Omental fat pad (tissue), 3 donors: ENCODE measurements at regions not wholly inside any gene's neighbourhood (a gene's known extent, or its start where the extent isn't known, plus 50 kb on each side); places are given as distances from the start of the nearest gene placed in this dataset.

ENCODE experiments used
- ATAC-seq: fragments of 150-250 bp; one replicate; pipeline ENCODE4 v1.9.1; 2016; ENCODE audit warnings: mild to moderate bottlenecking, moderate library complexity; ENCODE audit not compliant: low FRiP score
- DNase-seq: peaks from one replicate; pipeline ENCODE4 v3.0.0-alpha.2; 2019; ENCODE audit warnings: low spot score
- TF ChIP-seq, protein P1 (sequence below), 3 donors: fragments of 450-650 bp; IDR thresholded peaks; one replicate each; pipeline ENCODE4 v1.5.1; 2016 to 2017; ENCODE audit warnings: antibody characterized with exemption in 3 of 3, mild to moderate bottlenecking in 3 of 3, moderate library complexity in 2 of 3

DNA sequence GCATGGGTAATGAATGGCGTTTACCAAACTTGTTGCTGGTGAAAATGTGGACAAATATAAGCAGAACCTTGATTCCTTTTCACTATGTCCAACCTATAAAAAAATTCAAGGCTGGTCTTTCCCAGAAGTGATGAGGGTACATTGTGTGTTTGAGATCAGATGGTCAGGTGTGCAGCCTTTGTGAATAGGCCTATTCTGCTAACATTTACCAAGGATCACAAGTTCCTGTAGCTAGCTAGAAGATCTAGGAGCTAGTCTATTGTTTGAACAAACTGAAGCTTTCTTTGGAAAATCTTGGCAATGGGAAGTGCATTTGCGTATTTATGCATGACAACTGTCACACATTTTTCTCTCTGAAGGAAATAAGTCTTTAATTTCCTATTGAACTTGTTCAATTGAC is 489.6 kb downstream of the KLF5 start:
- DNase-seq = no peak
- no peak for ATAC-seq
- TF ChIP-seq, protein P1, sequence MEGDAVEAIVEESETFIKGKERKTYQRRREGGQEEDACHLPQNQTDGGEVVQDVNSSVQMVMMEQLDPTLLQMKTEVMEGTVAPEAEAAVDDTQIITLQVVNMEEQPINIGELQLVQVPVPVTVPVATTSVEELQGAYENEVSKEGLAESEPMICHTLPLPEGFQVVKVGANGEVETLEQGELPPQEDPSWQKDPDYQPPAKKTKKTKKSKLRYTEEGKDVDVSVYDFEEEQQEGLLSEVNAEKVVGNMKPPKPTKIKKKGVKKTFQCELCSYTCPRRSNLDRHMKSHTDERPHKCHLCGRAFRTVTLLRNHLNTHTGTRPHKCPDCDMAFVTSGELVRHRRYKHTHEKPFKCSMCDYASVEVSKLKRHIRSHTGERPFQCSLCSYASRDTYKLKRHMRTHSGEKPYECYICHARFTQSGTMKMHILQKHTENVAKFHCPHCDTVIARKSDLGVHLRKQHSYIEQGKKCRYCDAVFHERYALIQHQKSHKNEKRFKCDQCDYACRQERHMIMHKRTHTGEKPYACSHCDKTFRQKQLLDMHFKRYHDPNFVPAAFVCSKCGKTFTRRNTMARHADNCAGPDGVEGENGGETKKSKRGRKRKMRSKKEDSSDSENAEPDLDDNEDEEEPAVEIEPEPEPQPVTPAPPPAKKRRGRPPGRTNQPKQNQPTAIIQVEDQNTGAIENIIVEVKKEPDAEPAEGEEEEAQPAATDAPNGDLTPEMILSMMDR (IDR thresholded peaks at IDR 0.05) = no peak

DNA sequence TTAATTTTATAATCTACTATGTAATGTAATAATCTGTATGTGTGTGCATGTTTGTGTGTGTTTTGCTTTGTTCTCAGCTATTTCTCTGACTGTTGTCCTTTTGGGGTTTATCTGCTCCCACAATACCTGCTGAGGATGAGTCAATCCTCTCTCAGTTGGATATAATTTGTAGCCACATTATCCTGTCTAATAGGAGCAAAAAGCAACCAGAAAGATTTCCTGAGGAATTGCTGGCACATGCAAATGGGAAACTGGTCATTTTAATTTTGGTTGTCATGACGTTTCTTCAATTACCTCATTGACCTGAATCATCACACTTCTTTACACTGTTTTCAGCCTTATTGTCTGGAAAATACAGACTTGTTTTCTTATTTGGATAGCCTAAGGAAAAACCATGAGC is 488.4 kb downstream of the KLF5 start:
- DNase-seq = no peak
- TF ChIP-seq, protein P1 (IDR thresholded peaks at IDR 0.05) = no peak
- no peak for ATAC-seq

DNA sequence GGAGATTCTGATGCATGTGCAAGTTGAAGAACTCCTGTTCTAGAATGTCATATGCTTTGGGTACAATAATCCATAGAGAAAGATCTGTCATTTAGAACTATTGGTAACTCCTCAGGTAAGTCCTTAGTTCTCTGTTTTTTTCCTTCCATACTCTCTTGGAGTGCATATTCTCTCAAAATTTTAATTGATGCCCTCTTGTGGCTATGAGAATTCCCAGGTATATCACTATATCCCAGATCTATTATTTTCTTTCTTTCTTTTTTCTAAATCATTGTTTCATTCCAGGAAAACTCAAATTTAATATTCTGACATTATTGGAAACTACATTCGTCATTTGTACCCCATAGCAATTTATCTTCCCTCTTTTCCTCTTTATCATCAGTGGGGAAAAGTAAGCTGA is 485.4 kb downstream of the KLF5 start:
- TF ChIP-seq, protein P1 (IDR thresholded peaks at IDR 0.05) = no peak
- DNase-seq (no peak), ATAC-seq (no peak)

DNA sequence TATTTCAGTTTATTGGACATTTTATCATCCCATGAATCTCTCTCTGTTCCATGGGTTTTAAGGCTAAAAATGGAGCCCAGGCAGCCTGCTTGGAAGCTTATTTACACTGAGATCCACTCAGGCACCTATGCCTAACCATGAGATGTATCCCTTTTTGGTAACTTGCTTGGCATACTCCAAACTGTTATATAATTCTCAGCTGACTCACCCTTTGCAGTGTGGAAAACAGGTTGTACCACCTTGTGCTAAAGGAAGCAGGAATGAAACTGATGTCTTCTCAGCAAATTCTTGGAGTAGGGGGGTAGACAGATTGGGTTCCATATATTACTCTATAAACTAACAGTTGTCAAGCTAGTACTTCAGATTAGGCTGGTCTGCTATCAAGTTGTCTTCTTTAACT is 483.6 kb downstream of the KLF5 start:
- TF ChIP-seq, protein P1 (IDR thresholded peaks at IDR 0.05) = no peak
- ATAC-seq = no peak

DNA sequence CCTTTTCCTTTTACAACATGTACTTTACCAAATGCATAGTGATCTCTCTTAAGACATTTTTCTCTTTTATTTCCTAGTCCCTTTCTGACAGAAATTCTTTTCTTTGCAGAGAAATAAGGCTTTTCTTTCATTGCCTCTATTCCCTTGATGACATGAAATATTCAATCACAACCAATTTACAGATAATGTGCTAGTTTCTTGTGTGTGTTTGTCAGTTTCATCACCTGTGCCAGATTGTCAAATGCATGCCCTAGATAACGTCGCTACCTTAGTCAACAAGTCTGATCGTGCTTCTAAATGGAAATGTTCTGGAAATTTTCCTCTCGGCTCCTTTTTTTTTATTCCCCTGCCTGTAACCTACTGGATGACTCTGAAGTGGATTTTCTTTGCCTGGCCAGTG is 478.1 kb downstream of the KLF5 start:
- ATAC-seq = no peak

More for the DNA sequence above, 483.6 kb downstream of the KLF5 start:
- DNase-seq = no peak

DNA sequence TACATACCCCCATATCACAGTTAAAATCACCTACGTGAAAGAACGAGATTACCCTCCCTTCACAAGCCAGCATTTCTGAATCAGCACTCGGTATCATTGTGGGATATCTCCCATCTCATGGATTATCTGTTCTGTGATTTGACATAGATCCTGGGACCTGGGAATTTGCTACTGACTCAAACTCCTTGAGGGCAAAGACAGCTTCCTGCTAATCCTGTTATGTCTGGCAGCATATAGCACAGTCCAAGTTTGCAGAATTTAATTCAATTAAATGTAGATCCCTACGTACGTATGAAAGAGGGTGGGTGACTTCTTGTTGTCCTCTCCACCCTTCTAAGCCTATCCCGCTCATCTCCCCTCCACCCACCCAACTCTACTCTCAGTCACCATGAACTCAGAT is 476.5 kb downstream of the KLF5 start:
- TF ChIP-seq, protein P1 (IDR thresholded peaks at IDR 0.05) = no peak
- ATAC-seq (no peak), DNase-seq (no peak)

More for the DNA sequence above, 478.1 kb downstream of the KLF5 start:
- no peak for DNase-seq
- TF ChIP-seq, protein P1 (IDR thresholded peaks at IDR 0.05) = no peak

DNA sequence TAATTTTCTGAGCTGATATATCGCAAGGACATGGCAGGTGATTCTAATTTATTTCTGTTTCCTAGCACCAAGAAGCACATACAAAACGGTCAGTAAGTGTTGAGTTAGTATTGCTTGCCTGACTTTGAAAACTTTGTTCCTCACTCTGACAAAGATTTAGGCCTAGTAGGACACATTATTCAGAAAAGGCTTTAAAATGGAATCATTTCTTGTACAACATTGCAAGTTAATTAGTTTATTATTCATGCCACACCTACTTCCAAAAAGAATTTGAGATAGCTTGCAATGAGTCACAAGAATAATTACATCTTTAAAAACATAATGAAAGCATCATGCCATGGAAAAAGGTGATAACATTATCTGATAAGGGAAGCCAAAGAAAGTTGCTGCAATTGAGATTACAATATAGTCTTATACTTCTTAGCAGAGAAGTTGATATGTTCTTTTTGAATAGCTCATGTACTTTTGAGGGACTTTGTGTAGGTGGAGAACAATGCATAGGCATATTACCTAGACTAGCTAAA is 474.2 kb downstream of the KLF5 start:
- ATAC-seq = no peak
- TF ChIP-seq, protein P1 (IDR thresholded peaks at IDR 0.05) = no peak
- no peak for DNase-seq
